K562 (cell line): ENCODE measurements at regions not wholly inside any gene's neighbourhood (a gene's known extent, or its start where the extent isn't known, plus 50 kb on each side); places are given as distances from the start of the nearest gene placed in this dataset.

Source experiments
- CTCF ChIP-seq, 3 experiments: IDR thresholded peaks in 2 of 3; conservative IDR thresholded peaks in 1 of 3; 2 replicates each; pipeline ENCODE4 v1.5.1; 2011 to 2012; ENCODE audit warnings: low read length in 3 of 3, mild to moderate bottlenecking in 3 of 3, control low read depth in 2 of 3, improper control_type of control experiment in 1 of 3, inconsistent platforms in 1 of 3, low read depth in 1 of 3, mixed read lengths in 1 of 3, moderate library complexity in 1 of 3; ENCODE audit not compliant: insufficient read depth in 2 of 3
- KLF6 ChIP-seq: fragments of 250-450 bp; sonication (Bioruptor Pico); IDR thresholded peaks from 2 replicates; pipeline ENCODE4 v1.4.0; 2020; ENCODE audit warnings: mild to moderate bottlenecking, moderate library complexity, borderline replicate concordance
- SRSF9 ChIP-seq: fragments of 200-400 bp; formaldehyde crosslinking; IDR thresholded peaks from 2 replicates; pipeline ENCODE4 v1.6.1; 2017; ENCODE audit warnings: low read depth, low read length, borderline replicate concordance
- TF ChIP-seq, protein P1 (sequence below), 2 experiments: fragments of 450-650 bp in 1 of 2; IDR thresholded peaks; 2 replicates each; pipeline ENCODE4 v1.6.1; 2011 to 2017; ENCODE audit warnings: low read depth in 2 of 2, antibody characterized with exemption in 1 of 2, borderline replicate concordance in 1 of 2, low read length in 1 of 2, mild to moderate bottlenecking in 1 of 2, mixed read lengths in 1 of 2; ENCODE audit not compliant: control insufficient read depth in 1 of 2
- TF ChIP-seq, protein P2 (sequence below): fragments of 450-650 bp; IDR thresholded peaks from 2 replicates; pipeline ENCODE4 v1.6.1; 2016; ENCODE audit warnings: antibody characterized with exemption

DNA sequence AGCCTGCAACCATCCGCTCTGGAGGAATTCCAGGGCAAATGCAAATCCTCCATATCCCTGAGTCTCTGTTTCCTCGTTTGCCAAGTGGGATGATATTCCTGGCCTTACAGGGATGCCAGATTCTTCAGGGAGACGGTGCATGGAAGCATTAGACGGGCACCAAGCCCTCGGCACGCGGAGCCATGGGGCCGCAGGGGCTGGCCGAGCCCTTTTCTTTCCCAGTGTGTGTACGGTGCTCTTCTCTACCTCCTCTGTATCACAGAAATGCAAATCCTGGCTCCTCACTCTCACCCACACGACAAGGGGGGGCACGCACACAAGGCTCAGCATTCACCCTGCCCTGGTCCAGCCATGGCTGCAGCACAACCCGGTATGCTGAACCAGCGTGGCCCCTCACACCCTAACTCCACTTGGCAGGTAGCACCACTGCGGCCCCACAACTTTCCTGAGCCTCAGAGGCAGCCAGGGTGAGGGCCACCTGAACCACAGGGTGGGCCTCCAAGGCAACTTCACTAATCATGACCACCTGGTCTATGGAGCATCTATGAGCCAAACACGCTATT lies 64.1 kb upstream of the SALL3 start:
- TF ChIP-seq, protein P1, sequence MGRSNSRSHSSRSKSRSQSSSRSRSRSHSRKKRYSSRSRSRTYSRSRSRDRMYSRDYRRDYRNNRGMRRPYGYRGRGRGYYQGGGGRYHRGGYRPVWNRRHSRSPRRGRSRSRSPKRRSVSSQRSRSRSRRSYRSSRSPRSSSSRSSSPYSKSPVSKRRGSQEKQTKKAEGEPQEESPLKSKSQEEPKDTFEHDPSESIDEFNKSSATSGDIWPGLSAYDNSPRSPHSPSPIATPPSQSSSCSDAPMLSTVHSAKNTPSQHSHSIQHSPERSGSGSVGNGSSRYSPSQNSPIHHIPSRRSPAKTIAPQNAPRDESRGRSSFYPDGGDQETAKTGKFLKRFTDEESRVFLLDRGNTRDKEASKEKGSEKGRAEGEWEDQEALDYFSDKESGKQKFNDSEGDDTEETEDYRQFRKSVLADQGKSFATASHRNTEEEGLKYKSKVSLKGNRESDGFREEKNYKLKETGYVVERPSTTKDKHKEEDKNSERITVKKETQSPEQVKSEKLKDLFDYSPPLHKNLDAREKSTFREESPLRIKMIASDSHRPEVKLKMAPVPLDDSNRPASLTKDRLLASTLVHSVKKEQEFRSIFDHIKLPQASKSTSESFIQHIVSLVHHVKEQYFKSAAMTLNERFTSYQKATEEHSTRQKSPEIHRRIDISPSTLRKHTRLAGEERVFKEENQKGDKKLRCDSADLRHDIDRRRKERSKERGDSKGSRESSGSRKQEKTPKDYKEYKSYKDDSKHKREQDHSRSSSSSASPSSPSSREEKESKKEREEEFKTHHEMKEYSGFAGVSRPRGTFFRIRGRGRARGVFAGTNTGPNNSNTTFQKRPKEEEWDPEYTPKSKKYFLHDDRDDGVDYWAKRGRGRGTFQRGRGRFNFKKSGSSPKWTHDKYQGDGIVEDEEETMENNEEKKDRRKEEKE (IDR thresholded peaks at IDR 0.05; ENCODE audit: borderline replicate concordance in 1 of 2, control insufficient read depth in 1 of 2, low read depth in 2 of 2, low read length in 1 of 2): no peak
- TF ChIP-seq SRSF9 (no peak), KLF6 (CRISPR knock-in tag) (no peak), CTCF (IDR thresholded peaks at IDR 0.05 in 2 of 3, conservative IDR thresholded peaks at IDR 0.05 in 1 of 3; ENCODE audit: insufficient read depth in 2 of 3, low read depth in 1 of 3, low read length in 3 of 3) (no peak)
- TF ChIP-seq, protein P2, sequence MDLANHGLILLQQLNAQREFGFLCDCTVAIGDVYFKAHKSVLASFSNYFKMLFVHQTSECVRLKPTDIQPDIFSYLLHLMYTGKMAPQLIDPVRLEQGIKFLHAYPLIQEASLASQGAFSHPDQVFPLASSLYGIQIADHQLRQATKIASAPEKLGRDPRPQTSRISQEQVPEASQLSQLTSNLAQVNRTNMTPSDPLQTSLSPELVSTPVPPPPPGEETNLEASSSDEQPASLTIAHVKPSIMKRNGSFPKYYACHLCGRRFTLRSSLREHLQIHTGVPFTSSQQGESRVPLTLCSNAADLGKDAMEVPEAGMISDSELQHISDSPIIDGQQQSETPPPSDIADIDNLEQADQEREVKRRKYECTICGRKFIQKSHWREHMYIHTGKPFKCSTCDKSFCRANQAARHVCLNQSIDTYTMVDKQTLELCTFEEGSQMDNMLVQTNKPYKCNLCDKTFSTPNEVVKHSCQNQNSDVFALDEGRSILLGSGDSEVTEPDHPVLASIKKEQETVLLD: no peak
